OCI-LY7 (cell line): ENCODE measurements at regions not wholly inside any gene's neighbourhood (a gene's known extent, or its start where the extent isn't known, plus 50 kb on each side); places are given as distances from the start of the nearest gene placed in this dataset.

Source experiments
- BruUV-seq: library from RNA; stranded (reverse); fragments of 400-500 nt; replicated peaks from 2 replicates; lab custom pipeline; 2021; lab: Mats Ljungman, UMichigan
- CTCF ChIA-PET: fragments of 300-600 bp; sonication (Branson Sonifier 250); formaldehyde crosslinking; loops from one replicate; lab custom pipeline; 2022; ENCODE audit warnings: antibody characterized with exemption; ENCODE audit not compliant: unreplicated experiment; lab: Charles Lee
- POLR2A ChIA-PET: fragments of 300-600 bp; sonication (Branson Sonifier 250); formaldehyde crosslinking; loops from one replicate; lab custom pipeline; 2022; ENCODE audit warnings: antibody characterized with exemption; lab: Charles Lee
- DNase-seq: peaks from one replicate; pipeline ENCODE4 v3.0.0-alpha.2; 2015; ENCODE audit warnings: low spot score
- H2AFZ ChIP-seq: fragments of 200-600 bp; sonication (generic), shearing (Covaris generic); 2 replicates; pipeline ENCODE4 v1.6.1; 2014; ENCODE audit warnings: mild to moderate bottlenecking, antibody characterized with exemption, low read length, moderate library complexity
- H3K27ac ChIP-seq: fragments of 200-600 bp; sonication (generic); 2 replicates; pipeline ENCODE4 v1.5.1; 2014; ENCODE audit warnings: mixed run types, low read depth, mild to moderate bottlenecking, moderate library complexity, low read length, inconsistent platforms; ENCODE audit not compliant: poor library complexity, severe bottlenecking
- H3K36me3 ChIP-seq: fragments of 200-600 bp; sonication (generic); 2 replicates; pipeline ENCODE4 v1.6.1; 2014; ENCODE audit warnings: mild to moderate bottlenecking, antibody characterized with exemption, low read length, moderate library complexity, mixed read lengths; ENCODE audit not compliant: insufficient read depth
- H3K4me1 ChIP-seq: fragments of 200-600 bp; sonication (generic); 2 replicates; pipeline ENCODE4 v1.5.1; 2014; ENCODE audit warnings: mild to moderate bottlenecking, low read length; ENCODE audit not compliant: insufficient read depth, poor library complexity, severe bottlenecking
- H3K4me2 ChIP-seq: fragments of 200-600 bp; sonication (generic); 2 replicates; pipeline ENCODE4 v1.6.1; 2014; ENCODE audit warnings: mild to moderate bottlenecking, low read length
- H3K4me3 ChIP-seq: fragments of 200-600 bp; sonication (generic); 2 replicates; pipeline ENCODE4 v1.5.1; 2014; ENCODE audit warnings: mild to moderate bottlenecking, low read depth, low read length; ENCODE audit not compliant: poor library complexity, severe bottlenecking
- H3K79me2 ChIP-seq: fragments of 200-600 bp; sonication (generic); 2 replicates; pipeline ENCODE4 v1.6.1; 2016; ENCODE audit warnings: low read depth, mild to moderate bottlenecking, low read length, moderate library complexity, mixed read lengths; ENCODE audit not compliant: insufficient read depth
- H3K9me2 ChIP-seq: fragments of 200-600 bp; sonication (generic); 2 replicates; pipeline ENCODE4 v1.6.1; 2016; ENCODE audit warnings: mild to moderate bottlenecking, low read length, mixed read lengths; ENCODE audit not compliant: insufficient read depth
- H3K9me3 ChIP-seq: fragments of 200-600 bp; sonication (generic); 2 replicates; pipeline ENCODE4 v1.6.1; 2014; ENCODE audit warnings: mild to moderate bottlenecking, mixed run types, low read length, mixed read lengths
- H4K20me1 ChIP-seq: fragments of 200-600 bp; sonication (generic); 2 replicates; pipeline ENCODE4 v1.6.1; 2014; ENCODE audit warnings: mild to moderate bottlenecking, antibody characterized with exemption, low read length, moderate library complexity, mixed read lengths; ENCODE audit not compliant: insufficient read depth
- EZH2phosphoT487 ChIP-seq: fragments of 200-600 bp; sonication (generic); IDR thresholded peaks from 2 replicates; pipeline ENCODE4 v1.6.1; 2018; ENCODE audit warnings: low read depth, borderline replicate concordance, mild to moderate bottlenecking, mixed run types, antibody characterized with exemption, low read length, moderate library complexity, mixed read lengths
- intact Hi-C: fragments of 100-400 bp; cut with micrococcal nuclease; formaldehyde crosslinking; loops from one replicate; pipeline ENCODE4 v1.10.0; 2022; ENCODE audit not compliant: unreplicated experiment
- TF ChIP-seq, protein P1 (sequence below): fragments of 200-600 bp; sonication (generic); conservative IDR thresholded peaks from 2 replicates; pipeline ENCODE4 v1.5.1; 2014; ENCODE audit warnings: mild to moderate bottlenecking, antibody characterized with exemption, low read length, moderate library complexity, mixed read lengths

DNA sequence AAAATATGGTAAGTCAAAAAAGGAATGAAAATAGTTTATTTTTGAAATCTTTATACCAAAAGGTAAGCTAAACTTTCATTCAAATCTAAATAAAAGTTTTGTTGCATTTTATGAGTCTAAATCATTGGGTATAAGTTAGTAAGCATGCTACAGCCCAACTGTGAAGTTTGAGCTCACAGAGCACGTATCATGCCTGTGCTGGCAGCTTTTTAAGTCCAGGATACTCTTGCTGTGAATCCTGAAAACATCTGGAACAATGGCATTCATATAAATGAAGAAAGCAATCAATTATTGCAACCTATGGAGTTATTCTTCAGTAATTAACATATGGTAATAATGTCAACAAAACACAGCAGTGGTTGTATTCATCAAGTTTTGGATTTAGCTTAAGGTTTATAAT, 656.9 kb downstream of the RFPL4B start:
- Histone ChIP-seq H3K4me1 (no peaks in the 10 kb centered on the region), H3K36me3 (no peaks in the 10 kb centered on the region), H3K79me2 (no peaks in the 10 kb centered on the region), H2AFZ (no peak overlapping the region), H3K9me3 (no peaks in the 10 kb centered on the region), H3K9me2 (no peaks in the 10 kb centered on the region), H3K27ac (no peak overlapping the region), H4K20me1 (no peaks in the 10 kb centered on the region), H3K4me2 (no peak overlapping the region), H3K4me3 (no peak overlapping the region)
- POLR2A ChIA-PET: interaction anchor here (0.6 to 2.0 kb wide), 4 partner anchors 10 to 673 kb away, joined by 3 to 7 read pairs (median 3); no protein-coding TSS in a partner anchor
- CTCF ChIA-PET: no interaction called here
- TF ChIP-seq, protein P1, sequence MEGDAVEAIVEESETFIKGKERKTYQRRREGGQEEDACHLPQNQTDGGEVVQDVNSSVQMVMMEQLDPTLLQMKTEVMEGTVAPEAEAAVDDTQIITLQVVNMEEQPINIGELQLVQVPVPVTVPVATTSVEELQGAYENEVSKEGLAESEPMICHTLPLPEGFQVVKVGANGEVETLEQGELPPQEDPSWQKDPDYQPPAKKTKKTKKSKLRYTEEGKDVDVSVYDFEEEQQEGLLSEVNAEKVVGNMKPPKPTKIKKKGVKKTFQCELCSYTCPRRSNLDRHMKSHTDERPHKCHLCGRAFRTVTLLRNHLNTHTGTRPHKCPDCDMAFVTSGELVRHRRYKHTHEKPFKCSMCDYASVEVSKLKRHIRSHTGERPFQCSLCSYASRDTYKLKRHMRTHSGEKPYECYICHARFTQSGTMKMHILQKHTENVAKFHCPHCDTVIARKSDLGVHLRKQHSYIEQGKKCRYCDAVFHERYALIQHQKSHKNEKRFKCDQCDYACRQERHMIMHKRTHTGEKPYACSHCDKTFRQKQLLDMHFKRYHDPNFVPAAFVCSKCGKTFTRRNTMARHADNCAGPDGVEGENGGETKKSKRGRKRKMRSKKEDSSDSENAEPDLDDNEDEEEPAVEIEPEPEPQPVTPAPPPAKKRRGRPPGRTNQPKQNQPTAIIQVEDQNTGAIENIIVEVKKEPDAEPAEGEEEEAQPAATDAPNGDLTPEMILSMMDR: no peak
- no peak for TF ChIP-seq EZH2phosphoT487
- DNase-seq: no peak
- no TSS peak for BruUV-seq
- intact Hi-C loops: no loop called here

DNA sequence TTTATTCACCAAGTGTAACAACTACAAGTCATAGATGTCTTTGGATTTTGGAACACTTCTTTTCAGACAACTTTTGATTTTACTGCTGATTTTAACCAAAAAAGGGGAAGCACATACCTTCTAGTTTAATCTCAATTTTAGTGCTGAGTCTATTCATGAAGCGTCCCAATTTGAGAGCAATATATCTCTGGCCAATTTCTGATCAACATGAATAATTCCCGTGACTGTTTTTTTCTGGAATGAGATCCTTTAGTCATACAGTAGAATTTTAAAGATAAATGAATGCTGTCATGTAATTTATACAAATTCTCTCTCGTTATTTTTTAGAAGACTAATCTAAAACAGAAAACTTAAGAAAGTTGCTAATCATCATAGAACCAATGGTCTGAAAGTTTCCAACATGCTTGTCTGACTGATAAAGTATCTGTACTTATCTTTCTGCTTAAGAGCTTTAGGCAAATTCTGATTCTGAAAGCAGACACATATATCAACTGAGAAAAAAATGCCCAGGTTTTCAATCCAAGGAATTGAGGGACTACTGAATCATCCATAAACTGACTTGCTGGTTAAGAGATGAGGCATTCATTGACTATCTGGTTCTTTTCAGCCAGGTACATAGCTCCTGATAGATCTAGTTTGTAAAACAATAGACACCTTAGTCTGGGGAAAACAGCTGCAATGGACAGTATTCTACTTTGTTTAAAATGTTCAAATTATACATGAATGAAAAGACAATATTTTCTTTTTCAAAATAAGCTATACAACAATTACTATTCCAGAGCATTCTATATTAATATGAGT, 657.5 kb downstream of the RFPL4B start:
- Histone ChIP-seq H3K9me2 (no peaks in the 10 kb centered on the region), H3K4me2 (no peak overlapping the region), H3K27ac (no peak overlapping the region), H4K20me1 (no peaks in the 10 kb centered on the region), H2AFZ (no peak overlapping the region), H3K79me2 (no peaks in the 10 kb centered on the region), H3K4me3 (no peak overlapping the region), H3K9me3 (no peaks in the 10 kb centered on the region), H3K4me1 (no peaks in the 10 kb centered on the region), H3K36me3 (no peaks in the 10 kb centered on the region)
- CTCF ChIA-PET: no interaction called here
- DNase-seq: no peak
- intact Hi-C loops: no loop called here
- BruUV-seq: no TSS peak
- POLR2A ChIA-PET: interaction anchor here (0.7 to 2.0 kb wide), 5 partner anchors 10 to 203 kb away, joined by 3 to 7 read pairs (median 3); no protein-coding TSS in a partner anchor
- no peak for TF ChIP-seq EZH2phosphoT487
- TF ChIP-seq, protein P1: no peak

DNA sequence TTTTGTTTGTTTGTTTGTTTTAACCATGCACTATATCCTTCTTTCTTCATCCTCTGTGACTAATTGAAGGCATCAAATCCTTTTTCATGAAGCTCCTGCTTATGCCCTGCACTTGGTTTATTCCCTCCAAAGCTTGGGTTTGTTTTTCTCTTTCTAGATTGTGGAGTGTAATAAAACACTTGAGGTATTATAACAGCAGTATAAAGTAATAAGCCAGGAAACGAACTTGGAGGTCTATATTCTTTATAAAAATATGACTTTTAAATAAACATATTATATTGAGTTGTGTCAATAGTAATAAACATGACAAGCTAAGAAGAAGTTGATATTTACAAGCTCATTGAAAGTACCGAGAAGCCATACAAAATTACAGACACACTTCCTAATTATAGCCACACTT, 659.4 kb downstream of the RFPL4B start:
- H2AFZ ChIP-seq: no peak overlapping the region
- H3K4me1 ChIP-seq: no peaks in the 10 kb centered on the region
- no peaks in the 10 kb centered on the region for H3K9me3 ChIP-seq
- H3K79me2 ChIP-seq: no peaks in the 10 kb centered on the region
- H3K4me2 ChIP-seq: no peak overlapping the region
- H3K27ac ChIP-seq: no peak overlapping the region
- ChIA-PET POLR2A (interaction anchor here (0.6 to 1.4 kb wide), 3 partner anchors 12 to 1709 kb away, joined by 3 to 4 read pairs (median 4); no protein-coding TSS in a partner anchor), CTCF (no interaction called here)
- no peak for DNase-seq
- no peaks in the 10 kb centered on the region for H4K20me1 ChIP-seq
- no peaks in the 10 kb centered on the region for H3K36me3 ChIP-seq
- TF ChIP-seq, protein P1: no peak
- TF ChIP-seq EZH2phosphoT487: no peak
- no TSS peak for BruUV-seq
- H3K4me3 ChIP-seq: no peak overlapping the region
- H3K9me2 ChIP-seq: no peaks in the 10 kb centered on the region
- intact Hi-C loops: no loop called here
